ENCODE measurements at regions not wholly inside any gene's neighbourhood (a gene's known extent, or its start where the extent isn't known, plus 50 kb on each side); places are given as distances from the start of the nearest gene placed in this dataset.

GRCh38 chr18:6564950-6565814, 150.5 kb upstream of the L3MBTL4 start:
- no peaks in the 10 kb centered on the region for H3K27me3 ChIP-seq (ENCODE audit: low read length)
- no peaks in the 10 kb centered on the region for H3K36me3 ChIP-seq (ENCODE audit: low read length)
- no peaks in the 10 kb centered on the region for H3K9me2 ChIP-seq (replicated peaks; ENCODE audit: insufficient read depth, low read length)
- H3K9ac ChIP-seq (ENCODE audit: low read length) = no peak overlapping the region
- no peaks in the 10 kb centered on the region for H3K79me2 ChIP-seq (ENCODE audit: insufficient read depth, low read length)
- no peak overlapping the region for H3K27ac ChIP-seq (ENCODE audit: low read depth, low read length)
- H2AFZ ChIP-seq (ENCODE audit: low read depth, low read length, severe bottlenecking) = no peak overlapping the region
- no peaks in the 10 kb centered on the region for H3K9me3 ChIP-seq (ENCODE audit: insufficient read depth, low read length)
- H4K20me1 ChIP-seq (ENCODE audit: low read depth, low read length) = no peaks in the 10 kb centered on the region
- H3F3A ChIP-seq (ENCODE audit: insufficient read depth) = no peaks in the 10 kb centered on the region
- no peak overlapping the region for H3K4me3 ChIP-seq (ENCODE audit: insufficient read depth, low read length, poor library complexity, severe bottlenecking)
- H3K4me2 ChIP-seq (ENCODE audit: low read depth, low read length, poor library complexity, severe bottlenecking) = no peak overlapping the region
- TF ChIP-seq EZH2phosphoT487 (conservative IDR thresholded peaks at IDR 0.05; ENCODE audit: low read length) (no peak), CTCF (IDR thresholded peaks at IDR 0.05; ENCODE audit: insufficient read depth, low read length, poor library complexity, severe bottlenecking) (no peak)

GRCh38 chr18:6565815-6566081, 151.0 kb upstream of the L3MBTL4 start:
- H3K4me2 ChIP-seq (ENCODE audit: low read depth, low read length, poor library complexity, severe bottlenecking) = no peak overlapping the region
- TF ChIP-seq EZH2phosphoT487 (conservative IDR thresholded peaks at IDR 0.05; ENCODE audit: low read length) = no peak
- no peak for TF ChIP-seq CTCF (IDR thresholded peaks at IDR 0.05; ENCODE audit: insufficient read depth, low read length, poor library complexity, severe bottlenecking)

GRCh38 chr18:6566338-6566911, 151.7 kb upstream of the L3MBTL4 start:
- Histone ChIP-seq H2AFZ (ENCODE audit: low read depth, low read length, severe bottlenecking) (no peak overlapping the region), H3F3A (ENCODE audit: insufficient read depth) (no peaks in the 10 kb centered on the region), H3K4me3 (ENCODE audit: insufficient read depth, low read length, poor library complexity, severe bottlenecking) (no peak overlapping the region), H3K9me2 (replicated peaks; ENCODE audit: insufficient read depth, low read length) (no peaks in the 10 kb centered on the region), H3K9me3 (ENCODE audit: insufficient read depth, low read length) (no peaks in the 10 kb centered on the region), H3K27ac (ENCODE audit: low read depth, low read length) (no peak overlapping the region), H3K27me3 (ENCODE audit: low read length) (no peaks in the 10 kb centered on the region), H3K4me2 (ENCODE audit: low read depth, low read length, poor library complexity, severe bottlenecking) (no peak overlapping the region), H4K20me1 (ENCODE audit: low read depth, low read length) (no peaks in the 10 kb centered on the region), H3K79me2 (ENCODE audit: insufficient read depth, low read length) (no peaks in the 10 kb centered on the region), H3K36me3 (ENCODE audit: low read length) (no peaks in the 10 kb centered on the region), H3K9ac (ENCODE audit: low read length) (no peak overlapping the region)
- TF ChIP-seq EZH2phosphoT487 (conservative IDR thresholded peaks at IDR 0.05; ENCODE audit: low read length) (no peak), CTCF (IDR thresholded peaks at IDR 0.05; ENCODE audit: insufficient read depth, low read length, poor library complexity, severe bottlenecking) (no peak)

More at GRCh38 chr18:6565815-6566081, 151.0 kb upstream of the L3MBTL4 start:
- no peaks in the 10 kb centered on the region for H3F3A ChIP-seq (ENCODE audit: insufficient read depth)
- H3K36me3 ChIP-seq (ENCODE audit: low read length) = no peaks in the 10 kb centered on the region
- H4K20me1 ChIP-seq (ENCODE audit: low read depth, low read length) = no peaks in the 10 kb centered on the region
- no peak overlapping the region for H2AFZ ChIP-seq (ENCODE audit: low read depth, low read length, severe bottlenecking)
- H3K27ac ChIP-seq (ENCODE audit: low read depth, low read length) = no peak overlapping the region
- H3K9me3 ChIP-seq (ENCODE audit: insufficient read depth, low read length) = no peaks in the 10 kb centered on the region
- no peak overlapping the region for H3K9ac ChIP-seq (ENCODE audit: low read length)
- no peaks in the 10 kb centered on the region for H3K79me2 ChIP-seq (ENCODE audit: insufficient read depth, low read length)
- H3K4me3 ChIP-seq (ENCODE audit: insufficient read depth, low read length, poor library complexity, severe bottlenecking) = no peak overlapping the region
- no peaks in the 10 kb centered on the region for H3K9me2 ChIP-seq (replicated peaks; ENCODE audit: insufficient read depth, low read length)
- H3K27me3 ChIP-seq (ENCODE audit: low read length) = no peaks in the 10 kb centered on the region

All from SU-DHL-6 (cell line).